Type B pancreatic cell (in vitro differentiated cells): ENCODE measurements at regions not wholly inside any gene's neighbourhood (a gene's known extent, or its start where the extent isn't known, plus 50 kb on each side); places are given as distances from the start of the nearest gene placed in this dataset.

Experiments used
- DNase-seq: peaks from one replicate; pipeline ENCODE4 v3.0.0; 2021; ENCODE audit warnings: mixed read lengths; ENCODE audit not compliant: unreplicated experiment; ENCODE audit errors: extremely low spot score
- H3K27ac Mint-ChIP-seq: 2 replicates; pipeline ENCODE4 v1.8.0; 2021; ENCODE audit warnings: mild to moderate bottlenecking, mixed read lengths
- H3K27me3 Mint-ChIP-seq: 2 replicates; pipeline ENCODE4 v1.8.0; 2021; ENCODE audit warnings: mixed read lengths
- H3K36me3 Mint-ChIP-seq: 2 replicates; pipeline ENCODE4 v1.8.0; 2021; ENCODE audit warnings: mixed read lengths
- H3K4me1 Mint-ChIP-seq: one replicate; pipeline ENCODE4 v1.8.0; 2021; ENCODE audit warnings: mixed read lengths; ENCODE audit not compliant: unreplicated experiment
- H3K4me3 Mint-ChIP-seq: 2 replicates; pipeline ENCODE4 v1.8.0; 2021; ENCODE audit warnings: mild to moderate bottlenecking, mixed read lengths
- H3K9me3 Mint-ChIP-seq: 2 replicates; pipeline ENCODE4 v1.8.0; 2021; ENCODE audit warnings: mixed read lengths
- CTCF ChIP-seq: fragments of 200-600 bp; sonication (generic); conservative IDR thresholded peaks from 2 replicates; pipeline ENCODE4 v1.5.0; 2021; ENCODE audit warnings: antibody characterized with exemption, mild to moderate bottlenecking

GRCh38 chr4:180809439-180809838 lies 1433.8 kb upstream of the TENM3 start:
- H3K4me3 Mint-ChIP-seq, result no peak overlapping the region
- no peak for DNase-seq
- no peaks in the 10 kb centered on the region for H3K36me3 Mint-ChIP-seq
- TF ChIP-seq CTCF, result no peak
- H3K9me3 Mint-ChIP-seq, result no peaks in the 10 kb centered on the region
- peaks cover 15% of the 10 kb centered on the region for H3K4me1 Mint-ChIP-seq
- H3K27me3 Mint-ChIP-seq, result peaks cover 3% of the 10 kb centered on the region
- no peak overlapping the region for H3K27ac Mint-ChIP-seq

- no peak overlapping the region for H3K27ac Mint-ChIP-seq
- peaks cover 3% of the 10 kb centered on the region for H3K27me3 Mint-ChIP-seq
- no peaks in the 10 kb centered on the region for H3K36me3 Mint-ChIP-seq
- no peak for DNase-seq
- TF ChIP-seq CTCF, result no peak
- H3K4me3 Mint-ChIP-seq, result no peak overlapping the region
- no peaks in the 10 kb centered on the region for H3K9me3 Mint-ChIP-seq
- peaks cover 20% of the 10 kb centered on the region for H3K4me1 Mint-ChIP-seq
These were observed 1432.6 kb upstream of the TENM3 start for GRCh38 chr4:180810581-180810980.

- Mint-ChIP-seq H3K4me1 (peaks cover 20% of the 10 kb centered on the region), H3K4me3 (no peak overlapping the region), H3K9me3 (no peaks in the 10 kb centered on the region), H3K27ac (no peak overlapping the region), H3K27me3 (peaks cover 3% of the 10 kb centered on the region), H3K36me3 (no peaks in the 10 kb centered on the region)
- no peak for DNase-seq
- TF ChIP-seq CTCF, result no peak
These were observed 1431.6 kb upstream of the TENM3 start for GRCh38 chr4:180811556-180811955.

GRCh38 chr4:180812783-180813182 lies 1430.4 kb upstream of the TENM3 start:
- H3K9me3 Mint-ChIP-seq, result no peaks in the 10 kb centered on the region
- H3K27me3 Mint-ChIP-seq, result peaks cover 3% of the 10 kb centered on the region
- no peak for DNase-seq
- no peak overlapping the region for H3K27ac Mint-ChIP-seq
- no peak for TF ChIP-seq CTCF
- H3K4me3 Mint-ChIP-seq, result no peak overlapping the region
- H3K36me3 Mint-ChIP-seq, result peaks cover 3% of the 10 kb centered on the region
- H3K4me1 Mint-ChIP-seq, result peaks cover 20% of the 10 kb centered on the region

GRCh38 chr4:180814875-180815417 lies 1428.3 kb upstream of the TENM3 start:
- peaks cover 4% of the 10 kb centered on the region for H3K4me1 Mint-ChIP-seq
- H3K9me3 Mint-ChIP-seq, result no peaks in the 10 kb centered on the region
- no peak overlapping the region for H3K27ac Mint-ChIP-seq
- DNase-seq, result no peak
- no peak overlapping the region for H3K4me3 Mint-ChIP-seq
- no peak for TF ChIP-seq CTCF
- peaks cover 3% of the 10 kb centered on the region for H3K27me3 Mint-ChIP-seq
- peaks cover 3% of the 10 kb centered on the region for H3K36me3 Mint-ChIP-seq

- no peak for TF ChIP-seq CTCF
- Mint-ChIP-seq H3K27ac (no peak overlapping the region), H3K9me3 (no peaks in the 10 kb centered on the region), H3K36me3 (peaks cover 3% of the 10 kb centered on the region), H3K4me1 (peaks cover 4% of the 10 kb centered on the region), H3K27me3 (no peaks in the 10 kb centered on the region), H3K4me3 (no peak overlapping the region)
- no peak for DNase-seq
These were observed 1425.7 kb upstream of the TENM3 start for GRCh38 chr4:180817529-180817928.
